Upper lobe of right lung (tissue), 1 donor: ENCODE measurements at regions not wholly inside any gene's neighbourhood (a gene's known extent, or its start where the extent isn't known, plus 50 kb on each side); places are given as distances from the start of the nearest gene placed in this dataset.

Experiments
- ATAC-seq: fragments of 200-7000 bp; cut with Tn5 transposase; one replicate; pipeline ENCODE4 v1.9.1; 2020; ENCODE audit warnings: mild to moderate bottlenecking, moderate library complexity
- DNase-seq: peaks from one replicate; pipeline ENCODE4 v3.0.0-alpha.2; 2020
- H3K27ac ChIP-seq: fragments of 200-600 bp; one replicate; pipeline ENCODE4 v1.8.0; 2022
- H3K27me3 ChIP-seq: fragments of 200-600 bp; one replicate; pipeline ENCODE4 v1.8.0; 2022; ENCODE audit warnings: mild to moderate bottlenecking
- H3K36me3 ChIP-seq: fragments of 200-600 bp; one replicate; pipeline ENCODE4 v1.8.0; 2022
- H3K4me1 ChIP-seq: fragments of 200-600 bp; one replicate; pipeline ENCODE4 v1.8.0; 2022
- H3K4me3 ChIP-seq: fragments of 200-600 bp; one replicate; pipeline ENCODE4 v1.8.0; 2022; ENCODE audit warnings: mild to moderate bottlenecking
- H3K9me3 ChIP-seq: fragments of 200-600 bp; one replicate; pipeline ENCODE4 v1.8.0; 2022
- CTCF ChIP-seq: fragments of 200-600 bp; IDR thresholded peaks from one replicate; pipeline ENCODE4 v1.8.0; 2022; ENCODE audit warnings: antibody characterized with exemption
- intact Hi-C: fragments of 100-400 bp; cut with DNase I; formaldehyde crosslinking; loops from one replicate; pipeline ENCODE4 v1.11.0; 2022
- donor health status: DM: no; HTN: yes; CAD: no; lungs with severe emphysema.

DNA sequence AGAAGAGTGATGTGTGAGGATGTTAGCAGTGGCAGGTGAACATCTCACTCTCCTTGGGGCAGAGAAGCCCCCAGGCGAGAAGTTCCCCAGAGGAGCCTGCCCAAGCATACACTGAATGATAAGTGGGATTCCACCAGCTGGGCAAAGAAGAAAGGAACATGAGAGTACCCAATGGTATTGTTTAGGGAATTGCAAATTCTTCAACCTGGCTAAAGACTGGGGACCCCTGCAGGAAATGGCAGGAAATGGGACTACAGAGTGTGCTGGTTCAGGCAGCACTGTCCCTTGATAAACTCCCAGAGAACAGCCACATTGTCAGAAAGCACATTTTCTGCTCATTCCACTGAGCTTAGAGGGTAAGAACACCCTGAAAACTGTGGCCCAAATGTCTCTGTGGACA, 121.3 kb downstream of the RPS29 start:
- Histone ChIP-seq H3K27ac (no peak overlapping the region), H3K4me3 (no peak overlapping the region), H3K4me1 (no peaks in the 10 kb centered on the region), H3K27me3 (no peaks in the 10 kb centered on the region), H3K9me3 (no peaks in the 10 kb centered on the region), H3K36me3 (no peaks in the 10 kb centered on the region)
- ATAC-seq, result no peak
- no peak for TF ChIP-seq CTCF
- DNase-seq, result no peak
- intact Hi-C loops, result no loop called here

DNA sequence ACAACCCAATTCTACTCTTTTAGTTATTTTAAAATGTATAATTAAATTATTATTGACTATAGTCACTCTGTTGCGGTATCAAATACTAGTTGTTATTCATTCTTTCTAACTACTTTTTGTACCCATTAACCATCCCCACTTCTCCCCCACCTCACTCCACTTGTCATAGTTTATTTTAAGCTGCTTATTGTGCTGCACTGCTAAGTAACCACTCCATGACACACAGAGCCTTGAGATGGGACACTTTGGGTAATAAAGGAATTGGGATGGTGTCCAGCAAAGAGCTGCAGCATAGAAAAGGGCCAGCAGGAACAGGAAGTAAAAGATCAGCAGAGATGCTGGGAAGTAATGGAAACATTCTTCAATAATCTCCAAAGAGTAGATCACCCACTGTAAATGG, 123.0 kb downstream of the RPS29 start:
- H3K4me3 ChIP-seq, result no peak overlapping the region
- ATAC-seq (no peak), DNase-seq (no peak)
- H3K4me1 ChIP-seq, result no peaks in the 10 kb centered on the region
- intact Hi-C loops, result no loop called here
- no peaks in the 10 kb centered on the region for H3K9me3 ChIP-seq
- no peaks in the 10 kb centered on the region for H3K27me3 ChIP-seq
- no peak for TF ChIP-seq CTCF
- H3K27ac ChIP-seq, result no peak overlapping the region
- no peaks in the 10 kb centered on the region for H3K36me3 ChIP-seq

DNA sequence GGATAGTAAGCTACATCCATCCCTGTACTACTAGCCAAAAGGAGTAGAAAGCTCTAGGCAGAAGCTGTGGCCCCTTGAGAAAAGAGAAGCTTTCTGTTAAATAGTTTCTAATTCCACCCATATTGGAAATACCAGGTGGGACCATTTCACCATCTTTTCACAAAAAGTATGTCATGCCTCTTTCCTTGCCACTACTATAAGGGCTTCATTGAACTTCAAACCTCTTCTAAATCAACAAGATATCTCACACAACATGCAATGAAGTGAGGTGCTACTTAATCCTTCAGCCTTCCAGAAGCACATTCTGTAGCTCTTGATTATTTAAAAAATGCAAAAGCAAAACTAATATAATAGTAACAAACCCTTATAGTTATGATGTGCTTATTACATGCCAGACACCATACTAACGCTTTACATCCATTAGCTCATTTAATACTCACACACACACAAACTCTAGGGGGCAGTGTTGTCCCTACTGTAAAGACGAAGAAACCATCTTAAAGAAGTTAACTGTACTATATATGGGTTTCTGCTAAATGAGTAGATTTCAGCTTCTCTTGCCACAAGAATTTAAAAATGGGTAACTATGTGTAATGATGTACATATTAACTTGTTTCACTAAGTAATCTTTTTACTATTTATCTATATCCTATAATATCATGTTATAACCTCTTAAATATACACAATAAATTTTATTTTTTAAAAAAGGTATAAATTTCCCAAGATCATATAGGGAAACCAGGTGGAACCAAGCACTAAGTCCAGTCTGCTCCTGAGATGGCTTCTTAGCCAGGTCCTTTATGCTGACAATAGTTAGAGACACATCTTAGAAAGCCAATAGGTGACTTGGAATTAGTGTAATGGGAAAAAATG, 124.4 kb downstream of the RPS29 start:
- intact Hi-C loops, result no loop called here

GRCh38 chr14:49460662-49461061, 125.5 kb downstream of the RPS29 start:
- Histone ChIP-seq H3K4me1 (no peaks in the 10 kb centered on the region), H3K27ac (no peak overlapping the region), H3K36me3 (no peaks in the 10 kb centered on the region), H3K9me3 (no peaks in the 10 kb centered on the region), H3K4me3 (no peak overlapping the region), H3K27me3 (no peaks in the 10 kb centered on the region)
- intact Hi-C loops, result no loop called here
- ATAC-seq, result no peak
- TF ChIP-seq CTCF, result no peak
- DNase-seq, result no peak

More for the DNA sequence above, 124.4 kb downstream of the RPS29 start:
- ATAC-seq (peak; percentile 93), DNase-seq (no peak)
- TF ChIP-seq CTCF, result peak; percentile 75
- Histone ChIP-seq H3K27ac (no peak overlapping the region), H3K36me3 (no peaks in the 10 kb centered on the region), H3K9me3 (no peaks in the 10 kb centered on the region), H3K4me1 (no peaks in the 10 kb centered on the region), H3K27me3 (no peaks in the 10 kb centered on the region), H3K4me3 (no peak overlapping the region)

- no peaks in the 10 kb centered on the region for H3K27me3 ChIP-seq
- TF ChIP-seq CTCF, result no peak
- H3K36me3 ChIP-seq, result no peaks in the 10 kb centered on the region
- no peaks in the 10 kb centered on the region for H3K9me3 ChIP-seq
- ATAC-seq (no peak), DNase-seq (no peak)
- no peak overlapping the region for H3K27ac ChIP-seq
- H3K4me1 ChIP-seq, result no peaks in the 10 kb centered on the region
- intact Hi-C loops, result no loop called here
- H3K4me3 ChIP-seq, result no peak overlapping the region
Observed at GRCh38 chr14:49456589-49456988, 129.6 kb downstream of the RPS29 start.
